ENCODE measurements at regions not wholly inside any gene's neighbourhood (a gene's known extent, or its start where the extent isn't known, plus 50 kb on each side); places are given as distances from the start of the nearest gene placed in this dataset.
A peak's percentile ranks its signal among the peaks of the same experiment; 100 is the strongest.

DNA sequence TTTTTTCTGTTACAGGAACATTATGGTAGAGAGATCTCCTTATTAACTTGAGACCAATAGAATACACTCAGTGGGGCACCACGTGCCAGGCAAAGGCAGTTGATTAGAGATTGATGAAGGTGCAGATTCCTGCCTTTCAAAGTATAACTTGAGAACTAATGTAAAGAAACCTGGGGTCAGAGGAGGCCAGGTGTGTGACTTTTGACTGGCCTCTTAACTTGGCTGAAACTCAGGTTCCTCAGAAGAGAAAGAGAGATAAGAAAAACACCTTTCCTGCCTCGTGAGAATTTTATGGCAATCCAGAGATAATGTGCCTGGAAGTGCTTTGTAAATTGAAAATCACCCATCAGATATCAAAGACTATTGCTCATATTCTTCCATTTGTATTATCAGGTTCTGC is 110.7 kb upstream of the GZMB start:
- no peaks in the 10 kb centered on the region for H3K36me3 Mint-ChIP-seq (ENCODE audit: insufficient read depth)
- H3K27me3 Mint-ChIP-seq: peaks cover 33 to 46% of the 10 kb centered on the region in 2 donors
- DNase-seq (no peak), ATAC-seq (replicated peaks) (no peak)
- no peak overlapping the region for H3K4me3 Mint-ChIP-seq
- no peaks in the 10 kb centered on the region for H3K4me1 Mint-ChIP-seq (ENCODE audit: low read depth in 2 of 2)
- no peaks in the 10 kb centered on the region for H3K9me3 Mint-ChIP-seq
- no peak overlapping the region for H3K27ac Mint-ChIP-seq

DNA sequence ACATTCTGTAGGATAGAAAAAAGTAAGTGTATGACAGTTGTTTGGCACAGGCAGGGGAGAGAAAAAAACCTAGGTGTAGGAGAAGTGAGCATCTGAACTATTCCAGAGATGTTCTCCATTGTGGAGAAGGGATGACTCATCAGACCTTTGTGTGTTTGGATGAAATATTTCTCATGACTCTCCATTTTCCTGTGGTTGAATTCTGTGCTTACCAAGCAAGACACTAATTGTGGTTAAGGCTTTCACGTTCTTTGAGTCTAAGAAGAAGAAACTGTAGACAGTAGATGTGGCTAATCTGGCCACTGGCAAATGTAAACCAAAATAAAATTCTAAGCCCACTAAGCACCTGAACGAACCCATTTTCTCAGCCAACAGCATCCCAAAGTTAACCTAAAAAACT is 107.9 kb upstream of the GZMB start:
- Mint-ChIP-seq H3K9me3 (no peaks in the 10 kb centered on the region), H3K36me3 (ENCODE audit: insufficient read depth) (no peaks in the 10 kb centered on the region), H3K27ac (no peak overlapping the region), H3K4me3 (no peak overlapping the region), H3K27me3 (peaks cover 25 to 29% of the 10 kb centered on the region in 2 donors), H3K4me1 (ENCODE audit: low read depth in 2 of 2) (no peaks in the 10 kb centered on the region)
- ATAC-seq (replicated peaks): no peak
- no peak for DNase-seq

DNA sequence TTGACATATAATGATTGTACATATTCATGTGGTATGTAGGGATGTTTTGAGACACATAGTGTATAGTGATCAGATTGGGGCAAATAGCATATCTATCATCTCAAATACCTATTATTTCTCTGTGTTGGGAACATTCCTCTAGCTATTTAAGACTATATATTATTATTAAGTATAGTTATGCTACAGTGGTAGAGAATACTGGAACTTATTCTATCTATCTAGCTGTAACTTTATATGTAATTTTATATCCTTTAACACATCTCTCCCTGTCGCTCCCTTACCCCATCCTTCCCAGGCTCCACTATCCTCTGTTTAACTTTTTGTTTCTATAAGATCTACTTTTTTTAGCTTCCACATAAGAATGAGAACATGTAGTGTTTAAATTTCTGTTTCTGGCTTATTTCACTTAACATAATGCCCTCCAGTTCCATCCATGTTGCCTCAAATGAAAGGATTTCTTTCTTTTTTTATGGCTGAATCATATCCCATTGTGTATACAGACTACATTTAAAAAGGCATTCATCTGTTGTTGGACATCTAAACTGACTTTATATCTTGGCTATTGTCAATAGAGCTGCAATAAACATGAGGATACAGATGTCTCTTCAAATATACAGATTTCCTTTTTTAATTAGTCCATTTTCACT is 102.1 kb upstream of the GZMB start:
- DNase-seq (no peak), ATAC-seq (replicated peaks) (no peak)
- H3K27ac Mint-ChIP-seq: no peak overlapping the region
- H3K4me1 Mint-ChIP-seq (ENCODE audit: low read depth in 2 of 2): peaks cover 2 to 4% of the 10 kb centered on the region in 2 donors
- peaks cover 10 to 13% of the 10 kb centered on the region in 2 donors for H3K27me3 Mint-ChIP-seq
- H3K9me3 Mint-ChIP-seq: no peaks in the 10 kb centered on the region
- H3K36me3 Mint-ChIP-seq (ENCODE audit: insufficient read depth): no peaks in the 10 kb centered on the region
- H3K4me3 Mint-ChIP-seq: no peak overlapping the region

DNA sequence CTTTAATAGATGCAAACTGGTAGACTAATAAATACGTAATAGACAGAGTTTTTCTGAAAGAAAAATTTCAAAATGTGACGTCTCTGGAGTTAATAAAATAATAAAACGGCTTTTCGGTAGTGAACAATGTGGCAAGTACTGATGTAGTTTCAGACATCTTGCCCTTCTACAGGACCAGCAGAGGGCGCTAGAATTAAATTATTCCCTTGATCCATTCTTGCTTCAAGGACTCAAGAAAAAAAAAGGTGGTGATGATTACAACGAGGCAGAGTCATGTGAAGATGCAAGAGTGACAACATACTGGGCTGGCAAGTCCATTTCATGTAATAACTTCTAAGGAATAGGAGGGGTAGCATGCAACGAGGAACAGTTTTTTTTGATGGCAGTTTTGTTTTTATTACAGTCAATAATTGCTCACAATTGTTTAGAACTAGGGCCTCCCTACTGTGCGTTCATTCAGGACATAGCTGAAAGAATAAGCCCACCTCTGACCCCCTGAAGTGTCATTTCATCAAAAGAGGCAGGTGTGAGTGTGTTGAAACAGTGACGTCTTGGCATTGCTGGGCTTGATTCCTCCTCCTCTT is 101.0 kb upstream of the GZMB start:
- Mint-ChIP-seq H3K27ac (no peak overlapping the region), H3K36me3 (ENCODE audit: insufficient read depth) (no peaks in the 10 kb centered on the region), H3K9me3 (no peaks in the 10 kb centered on the region), H3K27me3 (peaks cover 10 to 13% of the 10 kb centered on the region in 2 donors), H3K4me1 (ENCODE audit: low read depth in 2 of 2) (peaks cover 2 to 4% of the 10 kb centered on the region in 2 donors), H3K4me3 (no peak overlapping the region)
- peak; percentile 29 to 34 (median 30) for DNase-seq
- peak; percentile 62 for ATAC-seq (replicated peaks)

DNA sequence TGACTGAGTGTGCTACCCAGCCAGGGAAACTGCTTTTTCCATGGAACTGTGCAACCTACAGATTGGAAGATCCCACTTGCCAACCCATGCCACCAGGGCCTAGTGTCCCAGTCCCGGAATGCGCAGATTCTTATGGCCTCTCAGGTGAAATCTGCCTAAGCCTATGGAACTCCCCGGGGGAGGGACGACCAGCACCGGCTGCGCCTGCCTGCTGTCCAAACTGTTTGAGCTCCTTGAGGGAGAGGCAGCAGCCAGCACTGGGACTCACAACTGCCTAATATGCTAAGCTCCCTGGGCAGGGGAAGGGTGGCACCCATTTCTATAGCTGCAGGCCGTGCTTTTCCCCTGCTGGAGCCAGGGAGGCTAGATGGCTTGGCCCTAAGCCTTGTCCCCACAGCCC is 92.5 kb upstream of the GZMB start:
- Mint-ChIP-seq H3K27me3 (peaks cover 10 to 20% of the 10 kb centered on the region in 2 donors), H3K4me1 (ENCODE audit: low read depth in 2 of 2) (peaks cover 0 to 2% of the 10 kb centered on the region in 2 donors), H3K27ac (no peak overlapping the region), H3K36me3 (ENCODE audit: insufficient read depth) (no peaks in the 10 kb centered on the region), H3K9me3 (peaks cover 5 to 11% of the 10 kb centered on the region in 2 donors), H3K4me3 (no peak overlapping the region)
- ATAC-seq (replicated peaks) (no peak), DNase-seq (no peak)

DNA sequence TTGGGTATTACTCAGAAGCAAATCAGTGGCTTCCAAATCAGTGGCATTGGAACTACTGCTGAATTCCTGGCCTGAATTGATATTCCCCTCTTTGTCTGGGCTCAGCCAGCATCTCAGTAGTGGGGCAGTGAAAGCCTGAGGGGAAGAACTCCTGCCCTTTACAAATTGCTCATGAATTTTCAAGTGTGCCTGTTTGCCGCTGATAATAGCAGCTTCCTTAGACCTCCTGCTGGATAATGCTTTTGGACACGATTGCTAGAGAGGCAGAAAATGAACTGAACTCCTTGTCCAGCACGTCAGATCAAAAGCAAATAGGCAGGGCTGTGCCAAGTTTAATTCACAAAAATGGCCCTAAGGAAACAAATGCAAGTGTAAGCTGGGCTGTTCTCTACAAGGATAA is 91.3 kb upstream of the GZMB start:
- H3K9me3 Mint-ChIP-seq: peaks cover 5 to 11% of the 10 kb centered on the region in 2 donors
- no peak overlapping the region for H3K27ac Mint-ChIP-seq
- no peak overlapping the region for H3K4me3 Mint-ChIP-seq
- DNase-seq (no peak), ATAC-seq (replicated peaks) (no peak)
- no peaks in the 10 kb centered on the region for H3K36me3 Mint-ChIP-seq (ENCODE audit: insufficient read depth)
- peaks cover 0 to 2% of the 10 kb centered on the region in 2 donors for H3K4me1 Mint-ChIP-seq (ENCODE audit: low read depth in 2 of 2)
- peaks cover 10 to 20% of the 10 kb centered on the region in 2 donors for H3K27me3 Mint-ChIP-seq

DNA sequence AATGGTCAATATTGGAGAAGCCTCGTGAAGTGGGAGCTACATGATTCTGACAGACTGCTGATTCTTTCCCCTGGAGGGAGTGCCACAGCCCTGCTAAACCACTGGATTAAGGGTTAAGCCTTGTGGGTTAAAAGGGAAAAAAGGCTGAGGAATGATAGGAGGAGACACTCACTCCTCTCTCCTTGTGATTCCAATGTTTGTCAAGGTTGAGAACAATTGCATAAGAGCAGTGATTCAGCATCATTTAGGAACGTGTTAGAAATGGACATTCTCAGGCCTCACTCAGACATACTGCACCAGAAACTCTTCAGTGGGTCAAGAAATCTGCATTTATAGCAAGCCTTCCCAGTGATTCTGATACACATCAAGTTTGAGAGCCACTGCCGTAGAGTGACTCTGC is 87.8 kb upstream of the GZMB start:
- Mint-ChIP-seq H3K9me3 (no peaks in the 10 kb centered on the region), H3K4me3 (no peak overlapping the region), H3K27ac (no peak overlapping the region), H3K36me3 (ENCODE audit: insufficient read depth) (no peaks in the 10 kb centered on the region), H3K27me3 (peaks cover 10% of the 10 kb centered on the region in 2 donors), H3K4me1 (ENCODE audit: low read depth in 2 of 2) (no peaks in the 10 kb centered on the region)
- DNase-seq (no peak), ATAC-seq (replicated peaks) (no peak)

DNA sequence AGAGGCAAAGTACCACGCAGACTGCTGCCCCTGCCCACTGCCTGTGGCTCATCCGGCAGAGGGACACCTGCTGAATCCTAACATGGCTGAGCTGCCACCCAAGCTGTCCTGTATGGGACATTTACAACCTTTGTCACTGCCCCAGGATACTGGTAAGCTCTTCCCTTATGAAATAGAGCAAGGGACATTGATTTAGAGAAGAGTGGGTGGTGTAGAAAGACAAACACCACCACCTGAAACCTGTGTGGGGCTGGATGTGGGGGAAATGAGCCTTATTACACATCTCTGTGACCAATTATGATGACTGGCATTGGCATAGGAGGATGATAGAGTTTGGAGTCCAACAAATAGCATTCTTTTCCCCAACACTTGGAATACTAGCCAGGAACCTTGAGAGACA is 81.2 kb upstream of the GZMB start:
- ATAC-seq (replicated peaks) (no peak), DNase-seq (no peak)
- peaks cover 5% of the 10 kb centered on the region for H3K36me3 Mint-ChIP-seq (ENCODE audit: insufficient read depth)
- H3K9me3 Mint-ChIP-seq: no peaks in the 10 kb centered on the region
- peaks cover 4 to 6% of the 10 kb centered on the region in 2 donors for H3K4me1 Mint-ChIP-seq (ENCODE audit: low read depth in 2 of 2)
- no peak overlapping the region for H3K4me3 Mint-ChIP-seq
- H3K27ac Mint-ChIP-seq: no peak overlapping the region
- H3K27me3 Mint-ChIP-seq: peaks cover 8 to 16% of the 10 kb centered on the region in 2 donors

DNA sequence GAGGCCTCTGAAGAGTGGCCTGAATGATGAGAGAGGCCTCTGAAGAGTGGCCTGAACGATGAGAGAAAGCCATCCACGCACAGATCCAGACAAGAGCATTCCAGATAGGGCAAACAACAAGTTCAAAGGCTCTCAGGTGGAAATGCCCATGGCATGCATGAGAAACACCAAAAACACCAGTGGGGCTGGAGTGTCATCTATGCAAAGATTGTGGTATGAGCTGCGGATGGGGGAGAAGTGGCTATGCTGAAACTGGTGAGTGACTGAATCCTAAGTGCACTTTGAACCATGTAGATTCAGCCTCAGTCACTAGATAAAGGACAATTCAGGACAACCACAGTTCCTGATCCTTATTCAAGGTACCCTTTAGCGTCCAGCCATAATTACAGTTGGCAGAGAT is 79.4 kb upstream of the GZMB start:
- H3K27me3 Mint-ChIP-seq: peaks cover 8 to 16% of the 10 kb centered on the region in 2 donors
- DNase-seq: no peak

DNA sequence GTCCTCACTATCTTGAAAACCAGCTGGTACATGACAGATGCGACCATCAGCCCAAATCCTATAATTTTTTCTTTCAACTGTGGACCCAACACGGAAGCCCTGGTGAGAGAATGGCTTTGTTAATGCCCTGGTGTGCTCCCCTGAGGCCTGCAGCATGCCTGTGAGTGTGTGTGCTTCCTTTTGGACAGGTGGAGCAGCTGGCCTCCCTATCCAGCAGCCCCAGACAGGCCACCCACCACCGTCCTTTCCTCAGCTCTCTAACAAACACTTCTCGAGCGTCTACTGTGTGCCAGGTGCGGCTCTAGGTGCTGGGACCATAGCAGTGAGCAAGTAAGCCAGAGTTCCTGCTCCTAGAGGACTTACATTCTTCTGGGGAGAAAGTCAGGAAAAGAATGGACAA is 78.9 kb upstream of the GZMB start:
- Mint-ChIP-seq H3K9me3 (no peaks in the 10 kb centered on the region), H3K4me1 (ENCODE audit: low read depth in 2 of 2) (peaks cover 4 to 12% of the 10 kb centered on the region in 2 donors), H3K27ac (no peak overlapping the region)

More for the DNA sequence above, 79.4 kb upstream of the GZMB start:
- H3K36me3 Mint-ChIP-seq (ENCODE audit: insufficient read depth): peaks cover 5% of the 10 kb centered on the region
- H3K9me3 Mint-ChIP-seq: no peaks in the 10 kb centered on the region
- ATAC-seq (replicated peaks): no peak
- no peak overlapping the region for H3K27ac Mint-ChIP-seq
- H3K4me1 Mint-ChIP-seq (ENCODE audit: low read depth in 2 of 2): peaks cover 4 to 11% of the 10 kb centered on the region in 2 donors
- H3K4me3 Mint-ChIP-seq: no peak overlapping the region

DNA sequence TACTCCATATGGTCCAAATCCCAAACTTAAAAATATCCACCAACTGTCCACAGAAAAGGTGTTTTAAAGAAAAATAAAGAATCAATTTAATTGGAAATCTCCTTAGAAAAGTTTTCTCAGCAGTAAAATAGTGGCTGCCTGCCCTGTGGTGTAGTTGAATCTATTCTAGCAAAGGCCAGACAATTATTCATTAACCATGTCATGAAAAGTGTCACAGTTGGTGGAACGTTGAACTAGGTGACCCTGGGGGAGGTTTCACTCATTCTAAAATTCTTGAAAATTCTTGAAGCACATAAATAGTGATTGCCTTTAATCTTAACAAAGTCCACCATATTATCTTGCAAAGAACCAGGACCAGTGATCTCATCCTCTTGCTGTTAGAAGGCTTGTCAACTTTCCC is 78.4 kb upstream of the GZMB start:
- no peak overlapping the region for H3K4me3 Mint-ChIP-seq
- no peak overlapping the region for H3K27ac Mint-ChIP-seq
- peaks cover 8 to 16% of the 10 kb centered on the region in 2 donors for H3K27me3 Mint-ChIP-seq
- no peak for ATAC-seq (replicated peaks)
- DNase-seq: no peak
- peaks cover 5% of the 10 kb centered on the region for H3K36me3 Mint-ChIP-seq (ENCODE audit: insufficient read depth)
- H3K9me3 Mint-ChIP-seq: no peaks in the 10 kb centered on the region
- peaks cover 4 to 12% of the 10 kb centered on the region in 2 donors for H3K4me1 Mint-ChIP-seq (ENCODE audit: low read depth in 2 of 2)

More for the DNA sequence above, 78.9 kb upstream of the GZMB start:
- H3K4me3 Mint-ChIP-seq: no peak overlapping the region
- peaks cover 8 to 16% of the 10 kb centered on the region in 2 donors for H3K27me3 Mint-ChIP-seq
- ATAC-seq (replicated peaks): no peak
- DNase-seq: no peak
- peaks cover 5% of the 10 kb centered on the region for H3K36me3 Mint-ChIP-seq (ENCODE audit: insufficient read depth)

DNA sequence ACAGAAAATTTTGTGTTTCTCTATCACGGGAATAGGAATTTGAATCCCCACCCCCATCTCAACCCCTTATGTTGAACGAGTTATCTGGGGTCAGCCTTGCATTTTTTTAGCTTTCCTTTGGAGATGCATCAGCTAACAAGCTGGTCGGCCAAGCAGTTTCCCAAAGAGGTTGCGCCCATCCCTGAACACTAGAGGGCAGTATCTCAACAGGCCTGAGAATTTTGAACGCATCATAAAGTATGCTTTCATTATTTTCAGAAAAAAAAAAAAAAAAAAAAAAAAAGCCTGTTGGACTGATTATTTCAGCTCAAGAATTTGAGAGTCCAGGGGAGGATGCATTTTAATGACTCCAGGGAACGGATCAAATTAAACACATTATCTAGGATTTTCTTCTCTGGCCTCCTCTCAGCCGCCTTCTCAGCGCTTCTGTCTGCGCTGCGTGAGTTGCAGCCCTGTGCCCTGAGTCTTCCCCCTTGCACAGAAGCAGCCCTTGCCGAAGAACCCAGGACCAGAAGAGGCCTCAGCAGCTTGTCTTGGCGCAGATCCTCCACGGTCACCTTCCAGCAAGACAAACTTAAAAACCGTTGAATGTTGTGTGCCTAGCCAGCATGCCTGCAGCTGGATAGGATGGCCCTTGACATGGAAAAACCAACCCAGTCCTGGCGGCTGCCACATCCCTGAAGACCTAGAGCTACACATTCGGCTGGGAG is 76.6 kb upstream of the GZMB start:
- Mint-ChIP-seq H3K27me3 (peaks cover 5 to 13% of the 10 kb centered on the region in 2 donors), H3K27ac (no peak overlapping the region)
- peak; percentile 82 for ATAC-seq (replicated peaks)

DNA sequence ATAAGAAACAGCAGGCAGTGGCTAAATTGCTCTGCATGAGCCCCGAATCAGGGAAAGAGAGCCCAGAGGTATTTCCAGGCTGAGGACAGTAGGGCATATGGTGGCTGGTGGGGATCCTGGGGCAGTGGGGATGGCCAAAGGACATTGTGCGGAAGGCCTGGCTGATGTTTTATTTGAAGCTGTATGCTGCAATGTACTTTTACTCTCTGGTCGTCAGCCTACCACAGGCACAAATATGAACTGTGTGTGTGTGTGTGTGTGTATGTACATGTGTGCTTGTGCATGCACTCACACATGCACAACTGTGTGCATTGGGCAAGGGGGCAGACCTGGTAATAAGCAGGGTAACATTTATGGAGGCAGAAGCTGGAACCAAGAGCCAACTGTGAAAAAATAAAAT is 74.7 kb upstream of the GZMB start:
- ATAC-seq (replicated peaks) (no peak), DNase-seq (no peak)
- Mint-ChIP-seq H3K27me3 (no peaks in the 10 kb centered on the region), H3K9me3 (no peaks in the 10 kb centered on the region), H3K36me3 (ENCODE audit: insufficient read depth) (peaks cover 5% of the 10 kb centered on the region), H3K27ac (no peak overlapping the region), H3K4me3 (no peak overlapping the region), H3K4me1 (ENCODE audit: low read depth in 2 of 2) (peaks cover 8 to 30% of the 10 kb centered on the region in 2 donors)

More for the DNA sequence above, 76.6 kb upstream of the GZMB start:
- Mint-ChIP-seq H3K36me3 (ENCODE audit: insufficient read depth) (peaks cover 5% of the 10 kb centered on the region), H3K4me1 (ENCODE audit: low read depth in 2 of 2) (peaks cover 4 to 16% of the 10 kb centered on the region in 2 donors), H3K9me3 (no peaks in the 10 kb centered on the region), H3K4me3 (no peak overlapping the region)
- peak; percentile 56 to 59 (median 58) for DNase-seq

DNA sequence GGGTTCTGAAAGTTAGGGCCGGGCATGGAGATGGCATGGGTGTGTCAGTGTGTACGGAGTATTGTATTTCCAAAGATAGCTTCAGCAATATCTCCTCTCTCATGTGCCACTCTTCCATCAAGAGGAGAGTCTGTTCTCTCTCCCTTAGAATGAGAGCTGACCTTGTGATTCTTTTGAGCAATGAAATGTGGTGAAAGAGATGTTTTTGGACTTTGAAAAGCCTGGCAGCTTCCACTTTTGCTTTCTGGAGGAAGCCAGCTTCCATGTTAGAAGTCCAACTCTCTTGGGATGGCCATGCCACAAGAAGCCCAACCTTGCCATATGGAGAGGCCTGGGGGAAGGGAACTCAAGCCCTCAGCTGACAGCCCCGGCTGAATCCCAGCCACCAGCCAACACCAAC is 72.4 kb upstream of the GZMB start:
- ATAC-seq (replicated peaks): no peak

More for the DNA sequence above, 72.4 kb upstream of the GZMB start:
- no peaks in the 10 kb centered on the region for H3K27me3 Mint-ChIP-seq
- H3K9me3 Mint-ChIP-seq: no peaks in the 10 kb centered on the region
- H3K36me3 Mint-ChIP-seq (ENCODE audit: insufficient read depth): peaks cover 5% of the 10 kb centered on the region
- no peak for DNase-seq
- no peak overlapping the region for H3K4me3 Mint-ChIP-seq
- no peak overlapping the region for H3K27ac Mint-ChIP-seq
- peaks cover 8 to 30% of the 10 kb centered on the region in 2 donors for H3K4me1 Mint-ChIP-seq (ENCODE audit: low read depth in 2 of 2)

All from effector memory CD8-positive, alpha-beta T cell (primary cell).